ENCODE measurements at regions not wholly inside any gene's neighbourhood (a gene's known extent, or its start where the extent isn't known, plus 50 kb on each side); places are given as distances from the start of the nearest gene placed in this dataset.
"Not testable (repeated sequence)": the region's sequence is repeated elsewhere in the genome, so short reads cannot be mapped to it uniquely, and the experiment has no call there.

DNA sequence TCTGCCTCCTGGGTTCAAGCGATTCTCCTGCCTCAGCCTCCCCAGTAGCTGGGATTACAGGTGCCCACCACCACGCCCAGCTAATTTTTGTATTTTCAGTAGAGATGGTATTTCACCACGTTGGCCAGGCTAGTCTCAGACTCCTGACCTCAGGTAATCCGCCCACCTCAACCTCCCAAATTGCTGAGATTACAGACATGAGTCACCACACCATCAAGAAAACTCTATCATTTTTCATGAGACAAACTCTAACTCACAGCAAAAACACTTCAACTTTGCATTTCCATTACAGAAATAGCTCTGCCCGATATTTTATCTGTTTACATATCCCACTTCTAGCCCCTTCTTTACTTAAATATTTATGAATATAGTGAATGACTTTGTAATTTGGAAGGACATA, 561.1 kb downstream of the TMX3 start:
- TF ChIP-seq, protein P1, sequence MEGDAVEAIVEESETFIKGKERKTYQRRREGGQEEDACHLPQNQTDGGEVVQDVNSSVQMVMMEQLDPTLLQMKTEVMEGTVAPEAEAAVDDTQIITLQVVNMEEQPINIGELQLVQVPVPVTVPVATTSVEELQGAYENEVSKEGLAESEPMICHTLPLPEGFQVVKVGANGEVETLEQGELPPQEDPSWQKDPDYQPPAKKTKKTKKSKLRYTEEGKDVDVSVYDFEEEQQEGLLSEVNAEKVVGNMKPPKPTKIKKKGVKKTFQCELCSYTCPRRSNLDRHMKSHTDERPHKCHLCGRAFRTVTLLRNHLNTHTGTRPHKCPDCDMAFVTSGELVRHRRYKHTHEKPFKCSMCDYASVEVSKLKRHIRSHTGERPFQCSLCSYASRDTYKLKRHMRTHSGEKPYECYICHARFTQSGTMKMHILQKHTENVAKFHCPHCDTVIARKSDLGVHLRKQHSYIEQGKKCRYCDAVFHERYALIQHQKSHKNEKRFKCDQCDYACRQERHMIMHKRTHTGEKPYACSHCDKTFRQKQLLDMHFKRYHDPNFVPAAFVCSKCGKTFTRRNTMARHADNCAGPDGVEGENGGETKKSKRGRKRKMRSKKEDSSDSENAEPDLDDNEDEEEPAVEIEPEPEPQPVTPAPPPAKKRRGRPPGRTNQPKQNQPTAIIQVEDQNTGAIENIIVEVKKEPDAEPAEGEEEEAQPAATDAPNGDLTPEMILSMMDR (IDR thresholded peaks at IDR 0.05): not testable (repeated sequence)
- not testable (repeated sequence) for TF ChIP-seq POLR2A (IDR thresholded peaks at IDR 0.05)
